ENCODE measurements at regions not wholly inside any gene's neighbourhood (a gene's known extent, or its start where the extent isn't known, plus 50 kb on each side); places are given as distances from the start of the nearest gene placed in this dataset.

GRCh38 chr12:113688313-113688712 lies 216.6 kb upstream of the LHX5 start:
- intact Hi-C loops (cut with micrococcal nuclease; ENCODE audit: unreplicated experiment), result no loop called here
- TF ChIP-seq EZH2 (IDR thresholded peaks at IDR 0.05; ENCODE audit: borderline replicate concordance, low read depth, low read length, poor library complexity, severe bottlenecking), result no peak
- TF ChIP-seq CTCF (conservative IDR thresholded peaks at IDR 0.05; ENCODE audit: low read depth, low read length), result no peak
- no peaks in the 10 kb centered on the region for H3K4me1 ChIP-seq (ENCODE audit: insufficient read depth, low read length, poor library complexity, severe bottlenecking)
- H3K9me3 ChIP-seq (ENCODE audit: low read depth, low read length, poor library complexity, severe bottlenecking), result no peaks in the 10 kb centered on the region
- BruUV-seq (replicated peaks), result no TSS peak
- H3K27me3 ChIP-seq (replicated peaks; ENCODE audit: insufficient read depth, low read depth, low read length, poor library complexity), result peaks cover 3% of the 10 kb centered on the region
- H3K27ac ChIP-seq (ENCODE audit: low read depth, low read length, poor library complexity, severe bottlenecking), result no peak overlapping the region
- DNase-seq (ENCODE audit: low spot score), result no peak
- ChIA-PET CTCF (no interaction called here), POLR2A (ENCODE audit: low non-redundant PET) (no interaction called here)
- H3K36me3 ChIP-seq (ENCODE audit: insufficient read depth, low read length, poor library complexity, severe bottlenecking), result no peaks in the 10 kb centered on the region
- no peak overlapping the region for H3K4me3 ChIP-seq (ENCODE audit: low read depth, low read length, poor library complexity, severe bottlenecking)

GRCh38 chr12:113684908-113685782 lies 213.5 kb upstream of the LHX5 start:
- POLR2A ChIA-PET (ENCODE audit: low non-redundant PET), result no interaction called here
- Histone ChIP-seq H3K9me3 (ENCODE audit: low read depth, low read length, poor library complexity, severe bottlenecking) (no peaks in the 10 kb centered on the region), H3K27ac (ENCODE audit: low read depth, low read length, poor library complexity, severe bottlenecking) (no peak overlapping the region), H3K4me1 (ENCODE audit: insufficient read depth, low read length, poor library complexity, severe bottlenecking) (no peaks in the 10 kb centered on the region), H3K36me3 (ENCODE audit: insufficient read depth, low read length, poor library complexity, severe bottlenecking) (no peaks in the 10 kb centered on the region), H3K4me3 (ENCODE audit: low read depth, low read length, poor library complexity, severe bottlenecking) (no peak overlapping the region), H3K27me3 (replicated peaks; ENCODE audit: insufficient read depth, low read depth, low read length, poor library complexity) (no peaks in the 10 kb centered on the region)
- no peak for DNase-seq (ENCODE audit: low spot score)
- intact Hi-C loops (cut with micrococcal nuclease; ENCODE audit: unreplicated experiment), result no loop called here
- TF ChIP-seq EZH2 (IDR thresholded peaks at IDR 0.05; ENCODE audit: borderline replicate concordance, low read depth, low read length, poor library complexity, severe bottlenecking), result no peak
- no peak for TF ChIP-seq CTCF (conservative IDR thresholded peaks at IDR 0.05; ENCODE audit: low read depth, low read length)
- CTCF ChIA-PET, result no interaction called here
- no TSS peak for BruUV-seq (replicated peaks)

- DNase-seq (ENCODE audit: low spot score), result no peak
- Histone ChIP-seq H3K27ac (ENCODE audit: low read depth, low read length, poor library complexity, severe bottlenecking) (no peak overlapping the region), H3K4me3 (ENCODE audit: low read depth, low read length, poor library complexity, severe bottlenecking) (no peak overlapping the region), H3K36me3 (ENCODE audit: insufficient read depth, low read length, poor library complexity, severe bottlenecking) (no peaks in the 10 kb centered on the region), H3K4me1 (ENCODE audit: insufficient read depth, low read length, poor library complexity, severe bottlenecking) (no peaks in the 10 kb centered on the region), H3K9me3 (ENCODE audit: low read depth, low read length, poor library complexity, severe bottlenecking) (no peaks in the 10 kb centered on the region), H3K27me3 (replicated peaks; ENCODE audit: insufficient read depth, low read depth, low read length, poor library complexity) (no peaks in the 10 kb centered on the region)
- BruUV-seq (replicated peaks), result no TSS peak
- TF ChIP-seq CTCF (conservative IDR thresholded peaks at IDR 0.05; ENCODE audit: low read depth, low read length), result no peak
- no peak for TF ChIP-seq EZH2 (IDR thresholded peaks at IDR 0.05; ENCODE audit: borderline replicate concordance, low read depth, low read length, poor library complexity, severe bottlenecking)
- CTCF ChIA-PET, result no interaction called here
- POLR2A ChIA-PET (ENCODE audit: low non-redundant PET), result no interaction called here
- intact Hi-C loops (cut with micrococcal nuclease; ENCODE audit: unreplicated experiment), result no loop called here
These were observed 212.6 kb upstream of the LHX5 start for GRCh38 chr12:113684053-113684907.

Data from A673 (cell line).